Ovary (tissue), 7 donors: ENCODE measurements at regions not wholly inside any gene's neighbourhood (a gene's known extent, or its start where the extent isn't known, plus 50 kb on each side); places are given as distances from the start of the nearest gene placed in this dataset.

ENCODE experiments used
- DNase-seq, 5 donors: peaks; one replicate each; pipeline ENCODE4 v3.0.0-alpha.2; 2019 to 2020
- H3K27ac ChIP-seq, 2 donors: fragments of 200-600 bp; one replicate each; pipeline versions ENCODE4 v1.5.1 to v1.8.0; 2019 to 2022
- H3K27me3 ChIP-seq: fragments of 200-600 bp; one replicate; pipeline ENCODE4 v1.8.0; 2022
- H3K36me3 ChIP-seq: fragments of 200-600 bp; sonication (generic); one replicate; pipeline ENCODE4 v1.5.1; 2019
- H3K4me1 ChIP-seq: one replicate; pipeline ENCODE4 v1.8.1; 2013; ENCODE audit warnings: mild to moderate bottlenecking, moderate library complexity; ENCODE audit not compliant: insufficient read depth
- H3K4me3 ChIP-seq: fragments of 200-600 bp; sonication (generic); one replicate; pipeline ENCODE4 v1.5.1; 2017
- H3K9me3 ChIP-seq, 2 donors: fragments of 200-600 bp in 1 of 2; sonication (generic) in 1 of 2; one replicate each; pipeline versions ENCODE4 v1.5.1 to v1.8.1; 2013 to 2019; ENCODE audit warnings: mild to moderate bottlenecking in 1 of 2, moderate library complexity in 1 of 2
- EP300 ChIP-seq: sonication (generic); formaldehyde crosslinking; IDR thresholded peaks from one replicate; pipeline ENCODE4 v1.6.1; 2017; ENCODE audit warnings: antibody characterized with exemption
- POLR2A ChIP-seq: fragments of 450-650 bp; IDR thresholded peaks from one replicate; pipeline ENCODE4 v1.6.1; 2017; ENCODE audit warnings: antibody characterized with exemption, mild to moderate bottlenecking, moderate library complexity
- WGBS, 3 donors: extraction: QIAGEN DNeasy Blood & Tissue Kit in 1 of 3; methylation state at CpG; one replicate each; pipeline versions ENCODE4 v1.1.5 to v1.1.7; 2013 to 2017; 5-methylcytosine and 5-hydroxymethylcytosine counted together
- intact Hi-C, 4 donors: fragments of 100-400 bp; cut with DNase I; formaldehyde crosslinking; loops; one replicate each; pipeline versions ENCODE4 v1.11.0 to v1.15.1; 2022 to 2023
- TF ChIP-seq, protein P1 (sequence below), 3 donors: fragments of 450-650 bp in 2 of 3; fragments of 200-600 bp in 1 of 3; IDR thresholded peaks; one replicate each; pipeline versions ENCODE4 v1.5.1 to v1.8.0; 2016 to 2022; ENCODE audit warnings: antibody characterized with exemption in 3 of 3, mild to moderate bottlenecking in 1 of 3
- donor health status: DM: no; HTN: no; CAD: no; lungs with moderate emphysema.
- donor health status: DM: no; HTN: no; CAD: no.
- donor health status: Bipolar disorder and iron deficiency.
- donor health status: DM: no; HTN: no; CAD: no.
- donor health status: DM: yes; HTN: yes; CAD: no.

DNA sequence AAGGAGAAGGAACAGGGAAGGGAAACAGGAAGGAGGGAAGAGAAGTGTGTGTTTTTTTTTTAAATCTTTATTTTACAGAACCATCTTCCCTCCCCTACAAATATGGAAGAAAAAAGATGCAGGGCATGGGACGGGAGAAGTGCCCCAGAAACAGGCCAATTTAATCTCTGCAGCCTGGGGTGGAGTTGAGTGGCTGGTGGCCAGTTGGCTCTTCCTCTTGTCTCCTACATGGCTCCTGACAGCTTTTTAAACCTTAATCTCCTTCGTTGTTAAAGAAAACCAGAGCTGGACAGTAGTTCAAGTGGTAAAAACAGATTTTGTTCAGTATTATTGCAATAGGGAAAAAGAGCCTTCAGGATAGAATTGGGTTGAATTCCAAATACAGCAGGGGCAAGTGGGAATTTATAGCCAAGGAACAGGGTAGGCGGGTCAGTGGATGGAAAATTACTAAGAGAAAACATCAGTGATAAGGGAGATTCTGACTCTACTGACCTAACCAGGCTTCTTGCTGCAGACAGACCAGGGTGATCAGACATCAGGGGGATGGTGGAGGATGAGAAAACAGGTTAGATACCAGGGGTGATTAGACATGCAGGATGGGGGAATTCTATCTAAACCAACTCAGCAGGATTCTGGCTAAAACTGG, 125.1 kb upstream of the CLINT1 start:
- no peak overlapping the region for H3K27ac ChIP-seq

DNA sequence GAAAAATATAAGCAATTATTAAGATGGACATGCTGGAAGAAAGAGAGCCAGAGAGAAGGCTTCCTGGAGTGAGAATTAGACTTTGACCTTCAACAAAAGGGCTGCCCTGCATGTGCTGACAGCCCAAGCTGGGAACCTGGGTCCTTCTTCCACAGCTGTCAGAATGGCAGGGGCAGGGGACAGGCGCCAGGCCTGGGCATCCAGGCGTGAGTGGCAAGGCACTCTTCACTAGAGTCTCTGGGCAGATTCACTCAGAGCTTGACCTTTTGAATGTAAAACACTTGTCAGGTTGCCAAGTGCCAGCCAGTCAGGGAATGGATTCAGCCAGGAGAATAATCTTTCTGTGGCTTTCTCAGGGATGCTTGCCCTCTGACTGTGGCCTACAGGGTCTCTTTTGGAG, 119.1 kb upstream of the CLINT1 start:
- Histone ChIP-seq H3K4me3 (no peak overlapping the region), H3K9me3 (no peaks in the 10 kb centered on the region), H3K27me3 (no peaks in the 10 kb centered on the region), H3K36me3 (no peaks in the 10 kb centered on the region), H3K4me1 (no peaks in the 10 kb centered on the region), H3K27ac (no peak overlapping the region)
- TF ChIP-seq EP300 (no peak), POLR2A (no peak)
- TF ChIP-seq, protein P1, sequence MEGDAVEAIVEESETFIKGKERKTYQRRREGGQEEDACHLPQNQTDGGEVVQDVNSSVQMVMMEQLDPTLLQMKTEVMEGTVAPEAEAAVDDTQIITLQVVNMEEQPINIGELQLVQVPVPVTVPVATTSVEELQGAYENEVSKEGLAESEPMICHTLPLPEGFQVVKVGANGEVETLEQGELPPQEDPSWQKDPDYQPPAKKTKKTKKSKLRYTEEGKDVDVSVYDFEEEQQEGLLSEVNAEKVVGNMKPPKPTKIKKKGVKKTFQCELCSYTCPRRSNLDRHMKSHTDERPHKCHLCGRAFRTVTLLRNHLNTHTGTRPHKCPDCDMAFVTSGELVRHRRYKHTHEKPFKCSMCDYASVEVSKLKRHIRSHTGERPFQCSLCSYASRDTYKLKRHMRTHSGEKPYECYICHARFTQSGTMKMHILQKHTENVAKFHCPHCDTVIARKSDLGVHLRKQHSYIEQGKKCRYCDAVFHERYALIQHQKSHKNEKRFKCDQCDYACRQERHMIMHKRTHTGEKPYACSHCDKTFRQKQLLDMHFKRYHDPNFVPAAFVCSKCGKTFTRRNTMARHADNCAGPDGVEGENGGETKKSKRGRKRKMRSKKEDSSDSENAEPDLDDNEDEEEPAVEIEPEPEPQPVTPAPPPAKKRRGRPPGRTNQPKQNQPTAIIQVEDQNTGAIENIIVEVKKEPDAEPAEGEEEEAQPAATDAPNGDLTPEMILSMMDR (IDR thresholded peaks at IDR 0.05): no peak
- WGBS, 3 donors: 90 to 93% (median 90%) methylated on average over 2 of the region's 2 CpGs
- intact Hi-C loops: no loop called here
- DNase-seq: no peak

More for the DNA sequence above, 125.1 kb upstream of the CLINT1 start:
- no peak for TF ChIP-seq POLR2A
- TF ChIP-seq, protein P1 (IDR thresholded peaks at IDR 0.05): no peak
- no peak for TF ChIP-seq EP300
- DNase-seq: no peak
- intact Hi-C loops: no loop called here
- WGBS, 3 donors: 38 to 53% (median 39%) methylated on average over 3 of the region's 3 CpGs
- Histone ChIP-seq H3K9me3 (no peaks in the 10 kb centered on the region), H3K36me3 (no peaks in the 10 kb centered on the region), H3K4me1 (no peaks in the 10 kb centered on the region), H3K27me3 (no peaks in the 10 kb centered on the region), H3K4me3 (no peak overlapping the region)

DNA sequence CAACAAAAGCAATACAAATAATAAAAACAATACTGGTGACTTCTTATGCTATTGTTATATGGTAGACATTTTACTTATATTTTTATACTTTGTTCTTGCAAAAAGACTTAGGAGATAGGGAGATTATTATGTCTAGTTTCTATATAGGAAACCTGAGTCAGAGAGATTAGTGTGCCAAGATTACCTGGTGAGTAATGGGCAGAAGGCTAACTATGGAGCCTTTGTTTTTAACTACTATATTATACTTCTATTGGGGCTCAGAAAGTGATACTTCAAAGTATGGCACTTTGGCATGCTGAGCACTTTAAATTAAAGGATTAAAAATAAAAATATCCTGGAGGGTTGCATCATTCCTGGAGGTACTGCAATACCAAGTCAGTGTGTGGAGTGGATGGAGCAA, 117.5 kb upstream of the CLINT1 start:
- intact Hi-C loops: no loop called here
- H3K27me3 ChIP-seq: no peaks in the 10 kb centered on the region
- H3K36me3 ChIP-seq: no peaks in the 10 kb centered on the region
- TF ChIP-seq POLR2A (no peak), EP300 (no peak)
- TF ChIP-seq, protein P1 (IDR thresholded peaks at IDR 0.05): no peak
- no peak overlapping the region for H3K4me3 ChIP-seq
- no peak overlapping the region for H3K27ac ChIP-seq
- no peak for DNase-seq
- no peaks in the 10 kb centered on the region for H3K4me1 ChIP-seq
- no peaks in the 10 kb centered on the region for H3K9me3 ChIP-seq

DNA sequence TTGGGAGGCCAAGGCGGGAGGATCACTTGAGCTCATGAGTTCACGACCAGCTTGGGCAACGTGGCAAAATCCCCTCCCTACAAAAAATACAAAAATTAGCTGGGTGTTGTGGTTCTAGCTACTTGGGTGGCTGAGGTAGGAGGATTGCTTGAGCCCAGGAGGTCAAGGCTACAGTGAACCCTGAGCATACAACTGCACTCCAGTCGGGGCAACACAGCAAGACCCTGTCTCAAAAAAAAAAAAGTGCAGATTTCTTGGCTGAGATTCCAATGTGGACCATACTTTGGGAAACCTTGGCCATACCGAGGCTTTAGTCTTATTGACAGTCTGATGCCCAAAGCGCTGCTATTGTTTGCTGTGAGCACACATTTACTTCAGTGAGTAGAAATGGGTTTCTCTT, 113.6 kb upstream of the CLINT1 start:
- Histone ChIP-seq H3K27me3 (no peaks in the 10 kb centered on the region), H3K36me3 (no peaks in the 10 kb centered on the region), H3K27ac (no peak overlapping the region), H3K4me1 (no peaks in the 10 kb centered on the region), H3K9me3 (no peaks in the 10 kb centered on the region), H3K4me3 (no peak overlapping the region)
- intact Hi-C loops: no loop called here
- WGBS, 3 donors: 72 to 74% (median 73%) methylated on average over 6 of the region's 6 CpGs
- DNase-seq: no peak
- TF ChIP-seq POLR2A: no peak
- TF ChIP-seq EP300: no peak
- TF ChIP-seq, protein P1 (IDR thresholded peaks at IDR 0.05): no peak
